SK-N-SH (cell line): ENCODE measurements at regions not wholly inside any gene's neighbourhood (a gene's known extent, or its start where the extent isn't known, plus 50 kb on each side); places are given as distances from the start of the nearest gene placed in this dataset.

Source experiments
- CTCF ChIA-PET: fragments of 300-600, 350-600 bp; formaldehyde crosslinking; extraction: SDS; loops from one replicate; lab custom pipeline; 2021; lab: Yijun Ruan, JAX
- POLR2A ChIA-PET: fragments of 350-600 bp; sonication (Branson Sonifier 250); formaldehyde crosslinking; extraction: SDS; loops from one replicate; lab custom pipeline; 2020; ENCODE audit warnings: antibody characterized with exemption, inconsistent platforms; lab: Yijun Ruan, JAX
- DNase-seq: peaks from one replicate; pipeline ENCODE4 v3.0.0; 2012
- H2AFZ ChIP-seq: fragments of 200-600 bp; sonication (generic); 2 replicates; pipeline ENCODE4 v1.8.1; 2016; ENCODE audit warnings: antibody characterized with exemption, mild to moderate bottlenecking, low read depth
- H3F3A ChIP-seq: fragments of 200-600 bp; sonication (generic); replicated peaks from 2 replicates; pipeline ENCODE3; 2016; ENCODE audit warnings: antibody characterized with exemption, mild to moderate bottlenecking; ENCODE audit not compliant: insufficient read depth
- H3K27ac ChIP-seq, 2 experiments: fragments of 200-500 bp in 1 of 2; fragments of 200-600 bp in 1 of 2; sonication (Bioruptor generic) in 1 of 2; sonication (generic), shearing (Covaris generic) in 1 of 2; 2 replicates each; pipeline versions ENCODE4 v1.5.1 to v1.6.1; 2014 to 2016; ENCODE audit warnings: low read depth in 2 of 2, inconsistent platforms in 1 of 2, low read length in 1 of 2, mild to moderate bottlenecking in 1 of 2, mixed read lengths in 1 of 2
- H3K27me3 ChIP-seq: fragments of 200-600 bp; sonication (generic), shearing (Covaris generic); 2 replicates; pipeline ENCODE4 v1.6.1; 2016; ENCODE audit warnings: mixed run types; ENCODE audit not compliant: insufficient read depth
- H3K36me3 ChIP-seq, 2 experiments: fragments of 200-500 bp in 1 of 2; fragments of 200-600 bp in 1 of 2; sonication (Bioruptor generic) in 1 of 2; sonication (generic) in 1 of 2; replicated peaks in 1 of 2; 2 replicates each; pipeline versions ENCODE3 to v1.5.1; 2014 to 2016; ENCODE audit warnings: low read length in 1 of 2, mild to moderate bottlenecking in 1 of 2; ENCODE audit not compliant: insufficient read depth in 2 of 2, control insufficient read depth in 1 of 2
- H3K4me1 ChIP-seq, 2 experiments: fragments of 200-500 bp in 1 of 2; fragments of 200-600 bp in 1 of 2; sonication (Bioruptor generic) in 1 of 2; sonication (generic), shearing (Covaris generic) in 1 of 2; 2 replicates each; pipeline versions ENCODE4 v1.5.1 to v1.6.1; 2014 to 2016; ENCODE audit warnings: low read depth in 1 of 2, low read length in 1 of 2, mixed run types in 1 of 2; ENCODE audit not compliant: insufficient read depth in 2 of 2, control insufficient read depth in 1 of 2
- H3K4me2 ChIP-seq: fragments of 200-600 bp; sonication (generic), shearing (Covaris generic); 2 replicates; pipeline ENCODE4 v1.6.1; 2017; ENCODE audit warnings: mixed run types
- H3K4me3 ChIP-seq, 2 experiments: fragments of 200-500 bp in 1 of 2; fragments of 200-600 bp in 1 of 2; sonication (Bioruptor generic) in 1 of 2; sonication (generic), shearing (Covaris generic) in 1 of 2; 2 replicates each; pipeline versions ENCODE4 v1.5.1 to v1.8.1; 2014 to 2016; ENCODE audit warnings: low read depth in 2 of 2, inconsistent platforms in 1 of 2, low read length in 1 of 2, mild to moderate bottlenecking in 1 of 2, mixed read lengths in 1 of 2, moderate library complexity in 1 of 2
- H3K79me2 ChIP-seq: fragments of 200-600 bp; sonication (generic); 2 replicates; pipeline ENCODE4 v1.8.1; 2017; ENCODE audit warnings: mild to moderate bottlenecking; ENCODE audit not compliant: insufficient read depth
- H3K9ac ChIP-seq: fragments of 200-600 bp; sonication (generic); 2 replicates; pipeline ENCODE4 v1.6.1; 2017; ENCODE audit warnings: mixed run types
- H3K9me2 ChIP-seq: fragments of 200-600 bp; sonication (generic); 2 replicates; pipeline ENCODE4 v1.6.1; 2017; ENCODE audit warnings: mixed run types
- H3K9me3 ChIP-seq: fragments of 200-600 bp; sonication (generic); 2 replicates; pipeline ENCODE4 v1.6.1; 2017; ENCODE audit warnings: mixed run types, mild to moderate bottlenecking, moderate library complexity
- H4K20me1 ChIP-seq: fragments of 200-600 bp; sonication (generic); 2 replicates; pipeline ENCODE4 v1.6.1; 2017; ENCODE audit warnings: mild to moderate bottlenecking, mixed run types; ENCODE audit not compliant: insufficient read depth
- CHD2 ChIP-seq: fragments of 150-350 bp; IDR thresholded peaks from 2 replicates; pipeline ENCODE4 v1.6.1; 2018; ENCODE audit warnings: low read length; ENCODE audit not compliant: partially characterized antibody
- ELF1 ChIP-seq: IDR thresholded peaks from 2 replicates; pipeline ENCODE4 v1.4.0; 2012
- EP300 ChIP-seq, 2 experiments: IDR thresholded peaks; 2 replicates each; pipeline versions ENCODE4 v1.4.0 to v1.6.1; 2012; ENCODE audit warnings: borderline replicate concordance in 1 of 2, low read depth in 1 of 2, low read length in 1 of 2
- EZH2phosphoT487 ChIP-seq: fragments of 200-600 bp; sonication (generic); IDR thresholded peaks from 2 replicates; pipeline ENCODE4 v1.6.1; 2017; ENCODE audit warnings: low read depth, mixed run types, mild to moderate bottlenecking, antibody characterized with exemption, moderate library complexity, borderline replicate concordance
- FOXM1 ChIP-seq: IDR thresholded peaks from 2 replicates; pipeline ENCODE4 v1.4.0; 2012; ENCODE audit warnings: low read depth, mild to moderate bottlenecking
- GATA2 ChIP-seq: sonication (generic); formaldehyde crosslinking; IDR thresholded peaks from 2 replicates; pipeline ENCODE4 v1.5.0; 2020; ENCODE audit warnings: mild to moderate bottlenecking, missing genetic modification reagents
- MAX ChIP-seq: IDR thresholded peaks from 2 replicates; pipeline ENCODE4 v1.4.0; 2012; ENCODE audit warnings: low read depth
- NFIC ChIP-seq: IDR thresholded peaks from 2 replicates; pipeline ENCODE4 v1.4.0; 2012; ENCODE audit warnings: borderline replicate concordance
- NRF1 ChIP-seq: IDR thresholded peaks from 2 replicates; pipeline ENCODE4 v1.6.1; 2012; ENCODE audit warnings: low read depth, mild to moderate bottlenecking, low read length
- RAD21 ChIP-seq: IDR thresholded peaks from 2 replicates; pipeline ENCODE4 v1.6.1; 2012; ENCODE audit warnings: mild to moderate bottlenecking, low read length
- RCOR1 ChIP-seq: fragments of 150-350 bp; IDR thresholded peaks from 2 replicates; pipeline ENCODE4 v1.6.1; 2017; ENCODE audit warnings: antibody characterized with exemption, low read length
- REST ChIP-seq: IDR thresholded peaks from 2 replicates; pipeline ENCODE4 v1.6.1; 2012; ENCODE audit warnings: mild to moderate bottlenecking, low read depth, low read length, moderate library complexity
- RFX5 ChIP-seq: IDR thresholded peaks from 2 replicates; pipeline ENCODE4 v1.6.1; 2012; ENCODE audit warnings: mild to moderate bottlenecking, improper control_type of control experiment, low read length
- RXRA ChIP-seq: IDR thresholded peaks from 2 replicates; pipeline ENCODE4 v1.4.0; 2012; ENCODE audit warnings: low read depth, mild to moderate bottlenecking, borderline replicate concordance
- SMC3 ChIP-seq: IDR thresholded peaks from 2 replicates; pipeline ENCODE4 v1.6.1; 2012; ENCODE audit warnings: low read depth, low read length, improper control_type of control experiment
- TAF1 ChIP-seq: IDR thresholded peaks from 2 replicates; pipeline ENCODE4 v1.6.1; 2012; ENCODE audit warnings: low read depth, mild to moderate bottlenecking, low read length, moderate library complexity, borderline replicate concordance
- TCF12 ChIP-seq: IDR thresholded peaks from 2 replicates; pipeline ENCODE4 v1.4.0; 2012
- USF2 ChIP-seq: fragments of 150-350 bp; IDR thresholded peaks from 2 replicates; pipeline ENCODE4 v1.6.1; 2017; ENCODE audit warnings: antibody characterized with exemption, low read length, low read depth, borderline replicate concordance
- WGBS: methylation state at CpG from one replicate; pipeline ENCODE4 v1.1.6; 2017; ENCODE audit warnings: low lambda C conversion rate; 5-methylcytosine and 5-hydroxymethylcytosine counted together

- H3K9me3 ChIP-seq, result no peaks in the 10 kb centered on the region
- DNase-seq, result no peak
- H2AFZ ChIP-seq, result no peak overlapping the region
- H3K4me2 ChIP-seq, result no peak overlapping the region
- no peaks in the 10 kb centered on the region for H3F3A ChIP-seq
- no peaks in the 10 kb centered on the region for H3K79me2 ChIP-seq
- H3K9ac ChIP-seq, result no peak overlapping the region
- ChIA-PET CTCF (interaction anchor here (1.5 kb wide), 1 partner anchor 11 kb away, joined by 4 read pairs; no protein-coding TSS in a partner anchor), POLR2A (no interaction called here)
- H3K36me3 ChIP-seq, result no peaks in the 10 kb centered on the region
- H3K4me3 ChIP-seq, result no peak overlapping the region
- 50% methylated on average over 20 of the region's 20 CpGs for WGBS
- no peaks in the 10 kb centered on the region for H3K27me3 ChIP-seq
- no peak overlapping the region for H3K27ac ChIP-seq
- no peaks in the 10 kb centered on the region for H3K4me1 ChIP-seq
- no peaks in the 10 kb centered on the region for H4K20me1 ChIP-seq
- TF ChIP-seq MAX, result no peak
- no peak for TF ChIP-seq RCOR1
- TF ChIP-seq RFX5, result no peak
- no peak for TF ChIP-seq NRF1
- TF ChIP-seq RXRA, result no peak
- TF ChIP-seq RAD21, result no peak
- no peak for TF ChIP-seq EP300 (IDR thresholded peaks at IDR 0.05; ENCODE audit: borderline replicate concordance in 1 of 2, low read depth in 1 of 2, low read length in 1 of 2)
- no peak for TF ChIP-seq GATA2 (CRISPR knock-in tag)
- no peak for TF ChIP-seq CHD2
- no peak for TF ChIP-seq EZH2phosphoT487
- no peak for TF ChIP-seq USF2
- no peak for TF ChIP-seq TCF12
- TF ChIP-seq ELF1, result no peak
- no peak for TF ChIP-seq FOXM1
- TF ChIP-seq SMC3, result no peak
- no peak for TF ChIP-seq NFIC
- TF ChIP-seq TAF1, result no peak
- no peak for TF ChIP-seq REST
- no peaks in the 10 kb centered on the region for H3K9me2 ChIP-seq
Measured at GRCh38 chr10:2817940-2818636, 249.3 kb upstream of the PFKP start.
